Testis (tissue), 2 donors: ENCODE measurements at regions not wholly inside any gene's neighbourhood (a gene's known extent, or its start where the extent isn't known, plus 50 kb on each side); places are given as distances from the start of the nearest gene placed in this dataset.

Experiments used
- DNase-seq: peaks from one replicate; pipeline ENCODE4 v3.0.0-alpha.2; 2019
- H3K27ac ChIP-seq, 2 donors: fragments of 200-600 bp; sonication (generic); one replicate each; pipeline ENCODE4 v1.5.1; 2019
- H3K27me3 ChIP-seq: fragments of 200-600 bp; sonication (generic); one replicate; pipeline ENCODE4 v1.5.1; 2019
- H3K36me3 ChIP-seq: fragments of 200-600 bp; sonication (generic); one replicate; pipeline ENCODE4 v1.5.1; 2017; ENCODE audit warnings: low read depth; ENCODE audit errors: missing control alignments
- H3K4me1 ChIP-seq: fragments of 200-600 bp; sonication (generic); one replicate; pipeline ENCODE4 v1.5.1; 2019
- H3K4me3 ChIP-seq, 2 donors: fragments of 200-600 bp; sonication (generic); one replicate each; pipeline ENCODE4 v1.5.1; 2017 to 2019
- H3K9me3 ChIP-seq: fragments of 200-600 bp; sonication (generic); one replicate; pipeline ENCODE4 v1.5.1; 2017
- POLR2A ChIP-seq: fragments of 450-650 bp; IDR thresholded peaks from one replicate; pipeline ENCODE4 v1.6.1; 2017; ENCODE audit warnings: antibody characterized with exemption, mild to moderate bottlenecking, moderate library complexity
- WGBS, 2 donors: methylation state at CpG; one replicate each; pipeline ENCODE4 v1.1.5; 2018; 5-methylcytosine and 5-hydroxymethylcytosine counted together
- intact Hi-C: fragments of 100-400 bp; cut with DNase I; formaldehyde crosslinking; loops from one replicate; pipeline ENCODE4 v1.15.1; 2023; ENCODE audit warnings: low total_unique reads
- TF ChIP-seq, protein P1 (sequence below), 3 experiments: fragments of 450-650 bp in 2 of 3; fragments of 200-600 bp in 1 of 3; sonication (generic) in 1 of 3; IDR thresholded peaks; one replicate each; pipeline ENCODE4 v1.5.1; 2016 to 2019; ENCODE audit warnings: antibody characterized with exemption in 3 of 3, mild to moderate bottlenecking in 2 of 3, moderate library complexity in 1 of 3

DNA sequence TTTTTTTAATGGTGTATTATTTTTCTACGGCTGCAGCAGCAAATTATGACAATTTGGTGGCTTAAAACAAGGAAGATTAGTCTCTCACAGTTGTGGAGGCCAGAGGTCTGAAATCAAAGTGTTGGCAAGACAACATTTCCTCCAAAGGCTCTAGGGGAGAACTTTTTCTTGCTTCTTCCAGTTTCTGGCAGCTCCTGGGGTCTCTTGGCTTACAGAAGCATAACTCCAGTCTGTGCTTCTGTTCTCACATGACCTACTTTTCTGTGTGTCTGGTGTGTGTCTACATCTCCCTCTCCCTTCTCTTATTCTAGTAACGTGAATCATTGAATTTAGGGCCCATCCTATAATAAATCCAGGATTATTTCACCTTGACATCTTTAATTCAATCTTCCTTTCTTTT is 551.9 kb upstream of the LUZP2 start:
- H3K9me3 ChIP-seq = no peaks in the 10 kb centered on the region
- no peaks in the 10 kb centered on the region for H3K27me3 ChIP-seq
- intact Hi-C loops = no loop called here
- no peak overlapping the region for H3K4me3 ChIP-seq
- H3K27ac ChIP-seq = no peak overlapping the region
- WGBS, 2 donors = 41 to 69% methylated on average over 2 of the region's 2 CpGs
- TF ChIP-seq, protein P1, sequence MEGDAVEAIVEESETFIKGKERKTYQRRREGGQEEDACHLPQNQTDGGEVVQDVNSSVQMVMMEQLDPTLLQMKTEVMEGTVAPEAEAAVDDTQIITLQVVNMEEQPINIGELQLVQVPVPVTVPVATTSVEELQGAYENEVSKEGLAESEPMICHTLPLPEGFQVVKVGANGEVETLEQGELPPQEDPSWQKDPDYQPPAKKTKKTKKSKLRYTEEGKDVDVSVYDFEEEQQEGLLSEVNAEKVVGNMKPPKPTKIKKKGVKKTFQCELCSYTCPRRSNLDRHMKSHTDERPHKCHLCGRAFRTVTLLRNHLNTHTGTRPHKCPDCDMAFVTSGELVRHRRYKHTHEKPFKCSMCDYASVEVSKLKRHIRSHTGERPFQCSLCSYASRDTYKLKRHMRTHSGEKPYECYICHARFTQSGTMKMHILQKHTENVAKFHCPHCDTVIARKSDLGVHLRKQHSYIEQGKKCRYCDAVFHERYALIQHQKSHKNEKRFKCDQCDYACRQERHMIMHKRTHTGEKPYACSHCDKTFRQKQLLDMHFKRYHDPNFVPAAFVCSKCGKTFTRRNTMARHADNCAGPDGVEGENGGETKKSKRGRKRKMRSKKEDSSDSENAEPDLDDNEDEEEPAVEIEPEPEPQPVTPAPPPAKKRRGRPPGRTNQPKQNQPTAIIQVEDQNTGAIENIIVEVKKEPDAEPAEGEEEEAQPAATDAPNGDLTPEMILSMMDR (IDR thresholded peaks at IDR 0.05) = no peak
- TF ChIP-seq POLR2A = no peak
- no peak for DNase-seq
- H3K4me1 ChIP-seq = no peaks in the 10 kb centered on the region
- no peaks in the 10 kb centered on the region for H3K36me3 ChIP-seq

DNA sequence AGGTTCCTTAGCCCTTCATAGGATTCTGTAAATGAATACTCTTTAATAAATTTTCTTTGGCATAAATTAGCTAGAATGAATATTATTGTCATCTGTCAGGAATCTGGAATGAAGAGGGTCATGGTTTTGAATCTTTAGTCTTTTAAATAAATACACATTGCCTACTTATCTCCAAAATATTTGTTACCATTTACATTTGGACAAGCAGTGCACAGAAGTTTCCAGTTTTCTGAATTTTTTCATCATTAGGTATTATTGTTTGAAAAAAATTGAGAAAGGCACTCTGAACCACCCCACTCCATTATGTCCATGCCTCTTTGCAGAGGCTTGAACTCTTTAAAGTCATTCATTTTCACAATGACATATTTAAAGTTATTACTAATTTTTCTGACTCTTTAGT is 549.0 kb upstream of the LUZP2 start:
- TF ChIP-seq, protein P1 (IDR thresholded peaks at IDR 0.05) = no peak
- TF ChIP-seq POLR2A = no peak
- no peaks in the 10 kb centered on the region for H3K9me3 ChIP-seq
- no peaks in the 10 kb centered on the region for H3K27me3 ChIP-seq
- no peaks in the 10 kb centered on the region for H3K4me1 ChIP-seq
- no peak overlapping the region for H3K4me3 ChIP-seq
- intact Hi-C loops = no loop called here
- H3K36me3 ChIP-seq = no peaks in the 10 kb centered on the region
- no peak for DNase-seq
- H3K27ac ChIP-seq = no peak overlapping the region

DNA sequence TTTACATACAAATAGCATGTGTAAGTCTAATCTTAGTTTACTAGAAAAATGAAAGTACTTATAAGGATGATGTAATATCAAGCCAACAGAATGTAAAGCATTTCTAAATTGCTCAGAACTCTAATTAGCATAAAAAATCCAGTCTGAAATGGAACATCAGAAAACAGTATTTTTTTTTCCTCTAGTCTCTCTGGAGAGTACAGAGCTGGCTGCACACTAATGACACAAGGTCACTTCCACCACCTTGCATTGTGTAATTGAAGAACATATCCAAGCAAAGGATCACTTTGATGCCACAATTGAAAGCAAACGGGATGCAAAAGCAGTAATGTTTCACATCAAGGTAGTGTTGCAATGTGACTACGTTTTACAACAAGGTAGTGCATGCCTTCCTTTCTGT is 548.0 kb upstream of the LUZP2 start:
- DNase-seq = no peak
- WGBS, 2 donors = 66 to 78% methylated on average over 2 of the region's 2 CpGs
- intact Hi-C loops = no loop called here
- H3K9me3 ChIP-seq = no peaks in the 10 kb centered on the region
- H3K4me1 ChIP-seq = no peaks in the 10 kb centered on the region
- no peak overlapping the region for H3K27ac ChIP-seq
- no peak for TF ChIP-seq POLR2A
- TF ChIP-seq, protein P1 (IDR thresholded peaks at IDR 0.05) = no peak
- no peaks in the 10 kb centered on the region for H3K36me3 ChIP-seq
- no peak overlapping the region for H3K4me3 ChIP-seq
- no peaks in the 10 kb centered on the region for H3K27me3 ChIP-seq

DNA sequence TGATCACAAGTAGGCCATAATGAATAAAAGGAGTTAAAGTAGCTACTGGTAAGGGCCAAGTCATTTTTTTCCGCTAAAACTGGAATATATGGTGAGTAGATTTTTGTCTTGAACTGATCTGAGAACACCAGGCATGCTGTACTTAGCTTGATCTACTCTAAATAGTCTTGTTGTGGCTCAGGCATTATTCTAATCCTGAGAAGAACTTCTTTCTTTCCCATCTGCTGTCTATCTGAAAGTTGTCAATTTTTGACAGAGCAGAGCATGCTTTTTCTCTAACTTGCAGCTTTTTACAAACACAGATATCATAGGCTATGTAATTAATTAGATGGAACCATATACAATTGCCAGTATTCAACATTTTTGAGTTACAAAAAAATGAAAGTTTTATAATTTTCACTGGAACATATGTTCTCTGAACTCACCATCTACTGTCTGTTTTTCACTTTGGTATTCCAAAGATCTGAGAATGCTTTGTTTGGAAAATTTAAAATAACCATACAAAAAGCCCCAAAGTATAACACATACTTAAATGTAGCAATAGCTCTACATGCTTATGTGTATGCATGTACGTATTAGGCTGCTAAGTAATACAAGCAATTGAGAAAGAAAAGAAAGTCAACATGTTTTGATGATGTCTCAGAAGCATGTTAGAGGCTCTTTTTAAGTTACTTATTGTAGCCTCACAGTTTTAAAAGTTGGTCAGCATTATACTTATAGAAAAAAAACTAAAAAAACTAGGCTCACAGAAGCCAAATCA is 542.7 kb upstream of the LUZP2 start:
- Histone ChIP-seq H3K9me3 (no peaks in the 10 kb centered on the region), H3K27me3 (no peaks in the 10 kb centered on the region), H3K36me3 (no peaks in the 10 kb centered on the region), H3K4me3 (no peak overlapping the region), H3K4me1 (no peaks in the 10 kb centered on the region), H3K27ac (no peak overlapping the region)
- intact Hi-C loops = no loop called here
- TF ChIP-seq POLR2A = no peak
- TF ChIP-seq, protein P1 (IDR thresholded peaks at IDR 0.05) = no peak
- WGBS, 2 donors = 93 to 95% methylated on average over 2 of the region's 2 CpGs
- DNase-seq = no peak

DNA sequence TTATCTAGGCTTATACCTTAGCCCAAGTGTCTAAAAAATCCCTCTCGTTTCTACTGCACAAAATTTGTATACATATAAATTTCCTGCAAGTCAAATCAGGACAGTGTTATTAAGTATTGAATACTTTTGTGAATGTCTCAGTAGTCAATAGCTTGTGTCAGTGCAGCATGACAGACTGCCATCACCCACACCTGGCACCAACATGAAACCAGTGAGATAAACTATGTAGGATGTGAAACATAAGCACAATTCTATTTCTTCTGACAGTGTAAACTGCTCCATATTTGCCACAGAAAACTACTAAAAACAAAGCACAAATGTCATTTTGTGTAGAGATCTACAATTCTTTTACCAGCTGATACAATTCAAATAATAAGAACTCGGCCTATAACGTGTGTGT is 542.1 kb upstream of the LUZP2 start:
- H3K9me3 ChIP-seq = no peaks in the 10 kb centered on the region
- H3K27ac ChIP-seq = no peak overlapping the region
- H3K4me1 ChIP-seq = no peaks in the 10 kb centered on the region
- TF ChIP-seq, protein P1 (IDR thresholded peaks at IDR 0.05) = no peak
- no peak for TF ChIP-seq POLR2A
- 76 to 88% methylated on average over 3 of the region's 3 CpGs for WGBS, 2 donors
- no peak overlapping the region for H3K4me3 ChIP-seq
- intact Hi-C loops = no loop called here
- H3K36me3 ChIP-seq = no peaks in the 10 kb centered on the region
- H3K27me3 ChIP-seq = no peaks in the 10 kb centered on the region
- no peak for DNase-seq
